ENCODE measurements at regions not wholly inside any gene's neighbourhood (a gene's known extent, or its start where the extent isn't known, plus 50 kb on each side); places are given as distances from the start of the nearest gene placed in this dataset.

- intact Hi-C loops (cut with DNase I), result no loop called here
- no peak for DNase-seq
- no peaks in the 10 kb centered on the region for H3K36me3 ChIP-seq (replicated peaks in 1 of 2)
- H3K27me3 ChIP-seq, result no peaks in the 10 kb centered on the region
- no peak for TF ChIP-seq CTCF (IDR thresholded peaks at IDR 0.05)
- no peak for TF ChIP-seq POLR2A (IDR thresholded peaks at IDR 0.05)
- H3K4me3 ChIP-seq, result no peak overlapping the region
- H3K9me3 ChIP-seq (replicated peaks in 1 of 3), result no peaks in the 10 kb centered on the region
- WGBS, 4 donors, result 79 to 93% (median 86%) methylated on average over 3 of the region's 3 CpGs
- peaks cover 0 to 4% of the 10 kb centered on the region in 2 donors for H3K4me1 ChIP-seq (replicated peaks in 1 of 2)
- no peak overlapping the region for H3K27ac ChIP-seq
These were observed 958.3 kb downstream of the ADGRL2 start for GRCh38 chr1:82759035-82759434.

- no peaks in the 10 kb centered on the region for H3K27me3 ChIP-seq
- no peaks in the 10 kb centered on the region for H3K36me3 ChIP-seq (replicated peaks in 1 of 2)
- H3K27ac ChIP-seq, result no peak overlapping the region
- TF ChIP-seq POLR2A (IDR thresholded peaks at IDR 0.05), result no peak
- TF ChIP-seq CTCF (IDR thresholded peaks at IDR 0.05), result no peak
- H3K9me3 ChIP-seq (replicated peaks in 1 of 3), result no peaks in the 10 kb centered on the region
- no peak for DNase-seq
- H3K4me3 ChIP-seq, result no peak overlapping the region
- intact Hi-C loops (cut with DNase I), result no loop called here
- WGBS, 4 donors, result 76 to 84% (median 82%) methylated on average over 4 of the region's 4 CpGs
- no peaks in the 10 kb centered on the region for H3K4me1 ChIP-seq (replicated peaks in 1 of 2)
These were observed 954.9 kb downstream of the ADGRL2 start for GRCh38 chr1:82755671-82756070.

- Histone ChIP-seq H3K4me3 (no peak overlapping the region), H3K27ac (no peak overlapping the region), H3K4me1 (replicated peaks in 1 of 2) (no peaks in the 10 kb centered on the region), H3K9me3 (replicated peaks in 1 of 3) (no peaks in the 10 kb centered on the region), H3K36me3 (replicated peaks in 1 of 2) (no peaks in the 10 kb centered on the region), H3K27me3 (no peaks in the 10 kb centered on the region)
- intact Hi-C loops (cut with DNase I), result no loop called here
- no peak for DNase-seq
- 86 to 100% (median 94%) methylated on average over 3 of the region's 3 CpGs for WGBS, 4 donors
- TF ChIP-seq CTCF (IDR thresholded peaks at IDR 0.05), result no peak
- no peak for TF ChIP-seq POLR2A (IDR thresholded peaks at IDR 0.05)
These were observed 954.5 kb downstream of the ADGRL2 start for GRCh38 chr1:82755191-82755590.

GRCh38 chr1:82752046-82752445 lies 951.3 kb downstream of the ADGRL2 start:
- intact Hi-C loops (cut with DNase I), result no loop called here
- Histone ChIP-seq H3K27ac (no peak overlapping the region), H3K27me3 (no peaks in the 10 kb centered on the region), H3K4me3 (no peak overlapping the region), H3K9me3 (replicated peaks in 1 of 3) (no peaks in the 10 kb centered on the region), H3K4me1 (replicated peaks in 1 of 2) (no peaks in the 10 kb centered on the region), H3K36me3 (replicated peaks in 1 of 2) (no peaks in the 10 kb centered on the region)
- no peak for DNase-seq
- 67 to 78% (median 69%) methylated on average over 3 of the region's 3 CpGs for WGBS, 4 donors
- TF ChIP-seq CTCF (IDR thresholded peaks at IDR 0.05), result no peak
- TF ChIP-seq POLR2A (IDR thresholded peaks at IDR 0.05), result no peak

Data from adrenal gland (tissue), 9 donors.